ENCODE measurements at regions not wholly inside any gene's neighbourhood (a gene's known extent, or its start where the extent isn't known, plus 50 kb on each side); places are given as distances from the start of the nearest gene placed in this dataset.

- no peak for TF ChIP-seq CTCF (IDR thresholded peaks at IDR 0.05)
- no peak for TF ChIP-seq REST (IDR thresholded peaks at IDR 0.05; ENCODE audit: insufficient read depth in 1 of 2, low read depth in 2 of 2, low read length in 1 of 2)
- TF ChIP-seq SIN3A (IDR thresholded peaks at IDR 0.05; ENCODE audit: borderline replicate concordance, insufficient read depth, low read depth, low read length) = no peak
- no peak for TF ChIP-seq TCF7L2 (IDR thresholded peaks at IDR 0.05; ENCODE audit: low read depth, low read length)
- TF ChIP-seq POLR2AphosphoS5 (IDR thresholded peaks at IDR 0.05; ENCODE audit: low read depth, low read length) = no peak
- no peaks in the 10 kb centered on the region for H3K9me3 ChIP-seq (ENCODE audit: control insufficient read depth, insufficient read depth, low read depth, low read length)
- DNase-seq (ENCODE audit: low read depth, low spot score) = no peak
- no TSS peak for BruUV-seq (replicated peaks)
- ChIA-PET CTCF (no interaction called here), POLR2A (interaction anchor here (0.6 to 0.7 kb wide), 2 partner anchors 20 to 49 kb away, joined by 3 to 4 read pairs; no protein-coding TSS in a partner anchor)
- peaks cover 12% of the 10 kb centered on the region for H3K4me1 ChIP-seq (ENCODE audit: control insufficient read depth, insufficient read depth, low read length)
- ATAC-seq = no peak
- no peaks in the 10 kb centered on the region for H3K27me3 ChIP-seq (ENCODE audit: control insufficient read depth, insufficient read depth, low read length)
- intact Hi-C loops (cut with micrococcal nuclease; ENCODE audit: unreplicated experiment) (no loop called here), in situ Hi-C loops (cut with HindIII; ENCODE audit: low pct_unique_long_range_greater_than_20kb, low sequenced_read_pairs) (no loop called here)
- H3K36me3 ChIP-seq (ENCODE audit: control insufficient read depth, insufficient read depth, low read length) = no peaks in the 10 kb centered on the region
- H3K4me3 ChIP-seq (ENCODE audit: low read depth in 2 of 2, low read length in 2 of 2) = no peak overlapping the region
- peak overlapping the region; percentile 75; the same call in 1 of the 2 replicates for H3K27ac ChIP-seq (ENCODE audit: low read length)
Observed at GRCh38 chr15:88975891-88976290, 62.7 kb upstream of the MFGE8 start.

GRCh38 chr15:88976656-88977055 is 63.5 kb upstream of the MFGE8 start:
- no peak for DNase-seq (ENCODE audit: low read depth, low spot score)
- peaks cover 20% of the 10 kb centered on the region for H3K4me1 ChIP-seq (ENCODE audit: control insufficient read depth, insufficient read depth, low read length)
- BruUV-seq (replicated peaks) = no TSS peak
- no peaks in the 10 kb centered on the region for H3K27me3 ChIP-seq (ENCODE audit: control insufficient read depth, insufficient read depth, low read length)
- intact Hi-C loops (cut with micrococcal nuclease; ENCODE audit: unreplicated experiment) = no loop called here
- H3K36me3 ChIP-seq (ENCODE audit: control insufficient read depth, insufficient read depth, low read length) = no peaks in the 10 kb centered on the region
- ChIA-PET CTCF (no interaction called here), POLR2A (no interaction called here)
- no peak for TF ChIP-seq REST (IDR thresholded peaks at IDR 0.05; ENCODE audit: insufficient read depth in 1 of 2, low read depth in 2 of 2, low read length in 1 of 2)
- no peak for TF ChIP-seq CTCF (IDR thresholded peaks at IDR 0.05)
- no peak for TF ChIP-seq POLR2AphosphoS5 (IDR thresholded peaks at IDR 0.05; ENCODE audit: low read depth, low read length)
- TF ChIP-seq TCF7L2 (IDR thresholded peaks at IDR 0.05; ENCODE audit: low read depth, low read length) = no peak
- TF ChIP-seq SIN3A (IDR thresholded peaks at IDR 0.05; ENCODE audit: borderline replicate concordance, insufficient read depth, low read depth, low read length) = no peak
- no peak overlapping the region for H3K4me3 ChIP-seq (ENCODE audit: low read depth in 2 of 2, low read length in 2 of 2)
- in situ Hi-C loops (cut with HindIII; ENCODE audit: low pct_unique_long_range_greater_than_20kb, low sequenced_read_pairs) = no loop called here
- no peaks in the 10 kb centered on the region for H3K9me3 ChIP-seq (ENCODE audit: control insufficient read depth, insufficient read depth, low read depth, low read length)
- peak overlapping the region; percentile 75; the same call in 1 of the 2 replicates for H3K27ac ChIP-seq (ENCODE audit: low read length)
- ATAC-seq = no peak

Measured in Panc1 (cell line).